Loucy (cell line): ENCODE measurements at regions not wholly inside any gene's neighbourhood (a gene's known extent, or its start where the extent isn't known, plus 50 kb on each side); places are given as distances from the start of the nearest gene placed in this dataset.

Experiments
- H2AFZ ChIP-seq: fragments of 200-600 bp; sonication (generic); 2 replicates; pipeline ENCODE4 v1.6.0; 2016; ENCODE audit warnings: antibody characterized with exemption, mild to moderate bottlenecking, low read length, moderate library complexity
- H3F3A ChIP-seq: fragments of 200-600 bp; 2 replicates; pipeline ENCODE4 v1.6.0; 2016; ENCODE audit warnings: antibody characterized with exemption, low read depth, mild to moderate bottlenecking
- H3K27me3 ChIP-seq: fragments of 200-600 bp; sonication (generic); 2 replicates; pipeline ENCODE4 v1.6.1; 2014; ENCODE audit warnings: low read length, mild to moderate bottlenecking; ENCODE audit not compliant: insufficient read depth, poor library complexity, severe bottlenecking
- H3K36me3 ChIP-seq: fragments of 200-600 bp; sonication (generic); 2 replicates; pipeline ENCODE4 v1.6.1; 2016; ENCODE audit warnings: low read length; ENCODE audit not compliant: insufficient read depth
- H3K4me1 ChIP-seq: fragments of 200-600 bp; sonication (generic); 2 replicates; pipeline ENCODE4 v1.5.1; 2014; ENCODE audit warnings: low read length, mild to moderate bottlenecking; ENCODE audit not compliant: insufficient read depth, poor library complexity, severe bottlenecking
- H3K4me2 ChIP-seq: fragments of 200-600 bp; sonication (generic); 2 replicates; pipeline ENCODE4 v1.6.0; 2014; ENCODE audit warnings: antibody characterized with exemption, low read length, low read depth, mild to moderate bottlenecking; ENCODE audit not compliant: poor library complexity, severe bottlenecking
- H3K4me3 ChIP-seq: fragments of 200-600 bp; sonication (generic); 2 replicates; pipeline ENCODE4 v1.5.1; 2014; ENCODE audit warnings: low read length, mild to moderate bottlenecking, mixed read lengths; ENCODE audit not compliant: poor library complexity, severe bottlenecking
- H3K79me2 ChIP-seq: fragments of 200-600 bp; sonication (generic); 2 replicates; pipeline ENCODE4 v1.6.1; 2014; ENCODE audit warnings: low read length; ENCODE audit not compliant: insufficient read depth
- H3K9ac ChIP-seq: fragments of 200-600 bp; sonication (generic); 2 replicates; pipeline ENCODE4 v1.6.0; 2014; ENCODE audit warnings: mild to moderate bottlenecking, low read depth, low read length, moderate library complexity; ENCODE audit not compliant: poor library complexity, severe bottlenecking
- H3K9me2 ChIP-seq: fragments of 200-600 bp; sonication (generic); replicated peaks from 2 replicates; pipeline ENCODE4 v1.6.1; 2016; ENCODE audit warnings: low read depth, low read length, mixed read lengths
- H3K9me3 ChIP-seq: fragments of 200-600 bp; sonication (generic); 2 replicates; pipeline ENCODE4 v1.6.1; 2014; ENCODE audit warnings: mild to moderate bottlenecking, antibody characterized with exemption, low read length, low read depth; ENCODE audit not compliant: insufficient read depth
- H4K20me1 ChIP-seq: fragments of 200-600 bp; sonication (generic); 2 replicates; pipeline ENCODE4 v1.6.0; 2014; ENCODE audit warnings: antibody characterized with exemption, low read length, mild to moderate bottlenecking; ENCODE audit not compliant: insufficient read depth, poor library complexity, severe bottlenecking
- EZH2phosphoT487 ChIP-seq: fragments of 200-600 bp; IDR thresholded peaks from 2 replicates; pipeline ENCODE4 v1.6.1; 2018; ENCODE audit warnings: antibody characterized with exemption, mild to moderate bottlenecking, moderate library complexity, borderline replicate concordance
- TF ChIP-seq, protein P1 (sequence below): fragments of 200-600 bp; sonication (generic); conservative IDR thresholded peaks from 2 replicates; pipeline ENCODE4 v1.5.1; 2014; ENCODE audit warnings: mild to moderate bottlenecking, antibody characterized with exemption, low read length

GRCh38 chr5:155767470-155767869 is 559.5 kb upstream of the SGCD start:
- no peaks in the 10 kb centered on the region for H3K27me3 ChIP-seq
- no peak for TF ChIP-seq EZH2phosphoT487
- TF ChIP-seq, protein P1, sequence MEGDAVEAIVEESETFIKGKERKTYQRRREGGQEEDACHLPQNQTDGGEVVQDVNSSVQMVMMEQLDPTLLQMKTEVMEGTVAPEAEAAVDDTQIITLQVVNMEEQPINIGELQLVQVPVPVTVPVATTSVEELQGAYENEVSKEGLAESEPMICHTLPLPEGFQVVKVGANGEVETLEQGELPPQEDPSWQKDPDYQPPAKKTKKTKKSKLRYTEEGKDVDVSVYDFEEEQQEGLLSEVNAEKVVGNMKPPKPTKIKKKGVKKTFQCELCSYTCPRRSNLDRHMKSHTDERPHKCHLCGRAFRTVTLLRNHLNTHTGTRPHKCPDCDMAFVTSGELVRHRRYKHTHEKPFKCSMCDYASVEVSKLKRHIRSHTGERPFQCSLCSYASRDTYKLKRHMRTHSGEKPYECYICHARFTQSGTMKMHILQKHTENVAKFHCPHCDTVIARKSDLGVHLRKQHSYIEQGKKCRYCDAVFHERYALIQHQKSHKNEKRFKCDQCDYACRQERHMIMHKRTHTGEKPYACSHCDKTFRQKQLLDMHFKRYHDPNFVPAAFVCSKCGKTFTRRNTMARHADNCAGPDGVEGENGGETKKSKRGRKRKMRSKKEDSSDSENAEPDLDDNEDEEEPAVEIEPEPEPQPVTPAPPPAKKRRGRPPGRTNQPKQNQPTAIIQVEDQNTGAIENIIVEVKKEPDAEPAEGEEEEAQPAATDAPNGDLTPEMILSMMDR, result no peak
- no peaks in the 10 kb centered on the region for H4K20me1 ChIP-seq
- H3F3A ChIP-seq, result no peaks in the 10 kb centered on the region
- no peak overlapping the region for H3K4me3 ChIP-seq
- no peak overlapping the region for H2AFZ ChIP-seq
- H3K4me1 ChIP-seq, result no peaks in the 10 kb centered on the region
- no peak overlapping the region for H3K9ac ChIP-seq
- no peaks in the 10 kb centered on the region for H3K79me2 ChIP-seq
- H3K9me2 ChIP-seq, result no peaks in the 10 kb centered on the region
- no peaks in the 10 kb centered on the region for H3K9me3 ChIP-seq
- no peaks in the 10 kb centered on the region for H3K36me3 ChIP-seq
- H3K4me2 ChIP-seq, result no peak overlapping the region

DNA sequence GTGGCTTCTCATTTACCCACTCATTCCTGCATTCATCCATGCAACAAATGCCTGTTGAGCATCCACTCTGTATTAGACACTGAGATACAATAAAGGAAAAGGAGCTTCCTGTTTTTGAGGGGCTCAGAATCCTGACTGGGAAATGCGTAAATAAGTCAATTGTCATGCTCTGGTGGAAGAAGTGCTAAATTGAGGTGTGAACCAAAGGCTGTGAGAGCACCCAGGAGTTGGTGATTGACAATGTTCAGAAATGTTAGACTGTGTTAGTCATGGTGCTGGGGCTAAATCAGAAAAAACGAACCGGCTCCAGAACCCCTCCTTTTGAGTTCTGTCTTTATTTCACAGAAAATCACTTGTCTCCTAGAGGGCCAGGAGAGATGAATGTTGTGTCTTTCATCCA is 558.6 kb upstream of the SGCD start:
- Histone ChIP-seq H3K9ac (no peak overlapping the region), H4K20me1 (no peaks in the 10 kb centered on the region), H3K36me3 (no peaks in the 10 kb centered on the region), H3K9me2 (no peaks in the 10 kb centered on the region), H3K4me2 (no peak overlapping the region), H3K9me3 (no peaks in the 10 kb centered on the region), H3F3A (no peaks in the 10 kb centered on the region), H3K79me2 (no peaks in the 10 kb centered on the region), H3K4me3 (no peak overlapping the region), H3K4me1 (no peaks in the 10 kb centered on the region), H3K27me3 (no peaks in the 10 kb centered on the region), H2AFZ (no peak overlapping the region)
- TF ChIP-seq EZH2phosphoT487, result no peak
- TF ChIP-seq, protein P1, result no peak

DNA sequence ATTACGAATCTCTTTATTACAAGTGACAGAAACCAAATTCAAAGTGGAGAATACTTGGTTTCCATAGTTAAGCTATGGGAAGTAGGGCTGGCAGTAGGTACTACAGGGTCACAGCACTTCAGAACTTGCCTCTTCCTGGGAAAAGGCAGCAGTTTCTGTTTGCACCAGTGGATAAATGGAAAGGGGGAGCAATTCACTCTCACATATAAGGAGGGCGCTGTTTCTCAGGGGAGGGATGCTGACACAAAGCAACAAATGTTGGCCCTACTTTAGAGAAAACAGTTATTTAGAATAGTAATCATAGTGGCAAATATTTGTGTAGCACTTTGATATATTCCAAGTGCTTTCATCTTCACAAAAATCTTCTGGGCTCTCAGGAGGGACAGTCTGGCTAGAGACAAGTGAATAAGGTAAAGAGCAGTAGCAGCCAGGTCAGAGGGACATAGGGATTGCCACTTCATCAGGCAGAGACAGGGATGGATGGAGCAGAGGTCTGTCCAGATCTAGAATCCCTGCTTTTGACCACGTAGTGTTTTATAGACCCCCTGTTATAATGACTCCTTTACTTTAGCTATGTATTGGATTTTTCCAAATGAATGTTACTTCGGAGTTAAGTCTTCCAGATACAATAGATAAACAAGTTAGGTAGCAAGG is 554.8 kb upstream of the SGCD start:
- Histone ChIP-seq H3K27me3 (no peaks in the 10 kb centered on the region), H3K4me2 (no peak overlapping the region), H3K9me2 (no peaks in the 10 kb centered on the region), H3K79me2 (no peaks in the 10 kb centered on the region), H3K4me1 (no peaks in the 10 kb centered on the region), H3F3A (no peaks in the 10 kb centered on the region), H4K20me1 (no peaks in the 10 kb centered on the region), H3K36me3 (no peaks in the 10 kb centered on the region), H2AFZ (no peak overlapping the region), H3K4me3 (no peak overlapping the region), H3K9me3 (no peaks in the 10 kb centered on the region), H3K9ac (no peak overlapping the region)
- TF ChIP-seq, protein P1, result no peak
